ENCODE measurements at regions not wholly inside any gene's neighbourhood (a gene's known extent, or its start where the extent isn't known, plus 50 kb on each side); places are given as distances from the start of the nearest gene placed in this dataset.

DNA sequence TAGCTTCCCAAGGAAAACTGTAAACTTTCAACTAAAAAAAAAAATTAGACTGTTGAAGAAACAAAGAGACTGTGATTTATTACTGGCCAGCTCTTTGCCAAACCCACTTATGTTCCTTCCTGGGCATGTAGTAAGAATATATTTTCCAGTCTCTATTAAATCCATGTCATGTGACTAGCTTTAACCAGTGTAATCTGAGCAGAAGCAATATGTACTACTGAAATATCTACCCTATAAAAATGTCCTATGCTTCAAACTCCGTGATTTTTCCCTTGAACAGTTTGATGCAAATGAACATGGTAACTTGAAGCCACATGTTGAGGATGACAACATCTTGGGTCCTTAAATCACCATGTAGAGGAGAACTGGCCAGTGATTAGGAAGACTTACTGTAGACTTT lies 144.5 kb downstream of the NTMT2 start:
- no peak overlapping the region for H2AFZ ChIP-seq (ENCODE audit: low read length)
- no peak overlapping the region for H3K18ac ChIP-seq (ENCODE audit: extremely low read depth, low read length)
- no peak overlapping the region for H2BK120ac ChIP-seq (replicated peaks; ENCODE audit: low read depth, low read length)
- H3K79me1 ChIP-seq (ENCODE audit: low read depth, low read length): no peaks in the 10 kb centered on the region
- no peak overlapping the region for H3K27ac ChIP-seq (ENCODE audit: low read depth, low read length)
- ChIA-PET CTCF (ENCODE audit: partially characterized antibody) (no interaction called here), POLR2A (ENCODE audit: partially characterized antibody) (no interaction called here)
- H2AK5ac ChIP-seq (ENCODE audit: low read depth, low read length): no peak overlapping the region
- no peaks in the 10 kb centered on the region for H3K9me3 ChIP-seq (ENCODE audit: insufficient read depth in 2 of 2, low read depth in 1 of 2, low read length in 1 of 2)
- no peak overlapping the region for H2BK12ac ChIP-seq (ENCODE audit: low read depth, low read length)
- DNase-seq (ENCODE audit: low read depth in 1 of 2, low spot score in 2 of 2) (no peak), FAIRE-seq (no peak)
- no peaks in the 10 kb centered on the region for H4K20me1 ChIP-seq (replicated peaks in 1 of 2; ENCODE audit: control insufficient read depth in 1 of 2, insufficient read depth in 2 of 2, low read length in 2 of 2)
- no peaks in the 10 kb centered on the region for H3K23me2 ChIP-seq (ENCODE audit: low read depth, low read length)
- H3K23ac ChIP-seq (ENCODE audit: insufficient read length): no peak overlapping the region
- no peak for TF ChIP-seq BCL11A (IDR thresholded peaks at IDR 0.05; ENCODE audit: low read depth in 2 of 2, low read length in 2 of 2)
- TF ChIP-seq JUN (IDR thresholded peaks at IDR 0.05; ENCODE audit: low read depth, low read length): no peak
- no peak for TF ChIP-seq NRF1 (IDR thresholded peaks at IDR 0.05; ENCODE audit: low read depth, low read length)
- no peak for TF ChIP-seq SIN3A (conservative IDR thresholded peaks at IDR 0.05 in 1 of 2, IDR thresholded peaks at IDR 0.05 in 1 of 2; ENCODE audit: low read depth in 1 of 2, low read length in 2 of 2)
- TF ChIP-seq RXRA (IDR thresholded peaks at IDR 0.05; ENCODE audit: insufficient read depth, low read depth, low read length): no peak
- no peak for TF ChIP-seq FOSL1 (IDR thresholded peaks at IDR 0.05; ENCODE audit: insufficient read depth, low read depth, low read length)
- no peak for TF ChIP-seq SIRT6 (IDR thresholded peaks at IDR 0.05; ENCODE audit: low read length)
- no peak for TF ChIP-seq EP300 (IDR thresholded peaks at IDR 0.05; ENCODE audit: borderline replicate concordance in 1 of 2, low read depth in 2 of 2, low read length in 2 of 2)
- no peak for TF ChIP-seq RNF2 (IDR thresholded peaks at IDR 0.05; ENCODE audit: borderline replicate concordance, low read depth, low read length, missing control alignments, poor library complexity, severe bottlenecking)
- TF ChIP-seq POLR2A (IDR thresholded peaks at IDR 0.05; ENCODE audit: control extremely low read depth in 1 of 2, low read depth in 2 of 2, low read length in 2 of 2): no peak
- no peak for TF ChIP-seq BACH1 (IDR thresholded peaks at IDR 0.05; ENCODE audit: low read length)
- TF ChIP-seq CHD1 (IDR thresholded peaks at IDR 0.05; ENCODE audit: low read depth, low read length): no peak
- no peak overlapping the region for H4K5ac ChIP-seq (ENCODE audit: insufficient read length, low read depth, low read length)
- H3K27me3 ChIP-seq (replicated peaks in 1 of 4; ENCODE audit: control insufficient read depth in 3 of 4, extremely low read depth in 1 of 4, insufficient read depth in 3 of 4, low read length in 3 of 4): no peaks in the 10 kb centered on the region
- H3K4me2 ChIP-seq (ENCODE audit: insufficient read depth in 1 of 2, low read depth in 2 of 2, low read length in 2 of 2): no peak overlapping the region
- H4K91ac ChIP-seq (replicated peaks; ENCODE audit: insufficient read length, low read length): no peak overlapping the region
- no peak overlapping the region for H3K9ac ChIP-seq (replicated peaks in 1 of 4; ENCODE audit: extremely low read depth in 1 of 4, low read depth in 3 of 4, low read length in 3 of 4)
- H3K36me3 ChIP-seq (ENCODE audit: control insufficient read depth in 2 of 4, insufficient read depth in 4 of 4, low read length in 3 of 4): no peaks in the 10 kb centered on the region
- H3K4me3 ChIP-seq (ENCODE audit: extremely low read depth in 1 of 4, insufficient read depth in 2 of 4, low read depth in 3 of 4, low read length in 4 of 4): no peak overlapping the region
- no peaks in the 10 kb centered on the region for H3K4me1 ChIP-seq (replicated peaks in 1 of 4; ENCODE audit: control insufficient read depth in 3 of 4, insufficient read depth in 4 of 4, low read length in 3 of 4)
- H2BK5ac ChIP-seq (ENCODE audit: low read depth, low read length): no peak overlapping the region
- H3K4ac ChIP-seq (replicated peaks; ENCODE audit: insufficient read length, low read depth, low read length): no peak overlapping the region
- H4K8ac ChIP-seq (ENCODE audit: extremely low read depth, insufficient read depth, low read length): no peak overlapping the region
- H3K14ac ChIP-seq (ENCODE audit: insufficient read length): no peak overlapping the region
- no peak overlapping the region for H2BK20ac ChIP-seq (ENCODE audit: low read length)
- no peak overlapping the region for H3K56ac ChIP-seq (replicated peaks; ENCODE audit: insufficient read length, low read depth, low read length)
- H2BK15ac ChIP-seq (ENCODE audit: low read length): no peak overlapping the region
- H3K79me2 ChIP-seq (ENCODE audit: control insufficient read depth in 1 of 2, insufficient read depth in 2 of 2, low read length in 2 of 2): no peaks in the 10 kb centered on the region
- WGBS, 2 experiments (ENCODE audit: extremely low coverage in 1 of 2, insufficient coverage in 1 of 2, insufficient read length in 1 of 2, insufficient replicate concordance in 2 of 2, low coverage in 1 of 2, low lambda C conversion rate in 2 of 2, missing lambda C conversion rate in 1 of 2): 86% methylated on average over 1 of the region's 1 CpG; no CpG with 5 or more reads in 1 of the 2 experiments

All from H1 (cell line).